NCI-H446 (cell line): ENCODE measurements at regions not wholly inside any gene's neighbourhood (a gene's known extent, or its start where the extent isn't known, plus 50 kb on each side); places are given as distances from the start of the nearest gene placed in this dataset.
"Not testable (repeated sequence)": the region's sequence is repeated elsewhere in the genome, so short reads cannot be mapped to it uniquely, and the experiment has no call there.

Source experiments
- DNase-seq, 2 experiments: peaks; one replicate each; lab custom pipeline; 2025; lab: John Stamatoyannopoulos, UW

GRCh38 chr12:9372202-9372601 is 164.0 kb upstream of the PZP start:
- DNase-seq: no peak

GRCh38 chr12:9367828-9368227 is 159.6 kb upstream of the PZP start:
- DNase-seq: no peak

GRCh38 chr12:9367201-9367600 is 159.0 kb upstream of the PZP start:
- no peak for DNase-seq

GRCh38 chr12:9365296-9365695 is 157.1 kb upstream of the PZP start:
- no peak for DNase-seq

GRCh38 chr12:9364224-9365176 is 156.3 kb upstream of the PZP start:
- DNase-seq: no peak

GRCh38 chr12:9363145-9363544 is 154.9 kb upstream of the PZP start:
- DNase-seq: no peak

GRCh38 chr12:9361879-9362326 is 153.7 kb upstream of the PZP start:
- DNase-seq: no peak

- not testable (repeated sequence) for DNase-seq
Measured at GRCh38 chr12:9354009-9354754, 146.0 kb upstream of the PZP start.

- no peak for DNase-seq
Measured at GRCh38 chr12:9351136-9351535, 142.9 kb upstream of the PZP start.

GRCh38 chr12:9349888-9350885 is 142.0 kb upstream of the PZP start:
- DNase-seq: no peak

- no peak for DNase-seq
Measured at GRCh38 chr12:9348906-9349518, 140.8 kb upstream of the PZP start.

GRCh38 chr12:9347328-9348127 is 139.3 kb upstream of the PZP start:
- DNase-seq: no peak

GRCh38 chr12:9346866-9347327 is 138.7 kb upstream of the PZP start:
- no peak for DNase-seq

- DNase-seq: no peak
Measured at GRCh38 chr12:9345171-9345570, 137.0 kb upstream of the PZP start.

- no peak for DNase-seq
Measured at GRCh38 chr12:9344541-9344940, 136.3 kb upstream of the PZP start.

GRCh38 chr12:9343731-9344130 is 135.5 kb upstream of the PZP start:
- DNase-seq: no peak

GRCh38 chr12:9342614-9343353 is 134.6 kb upstream of the PZP start:
- no peak for DNase-seq

GRCh38 chr12:9341260-9341585 is 133.0 kb upstream of the PZP start:
- no peak for DNase-seq

GRCh38 chr12:9340422-9341259 is 132.4 kb upstream of the PZP start:
- DNase-seq: no peak
